Neural crest cell (in vitro differentiated cells): ENCODE measurements at regions not wholly inside any gene's neighbourhood (a gene's known extent, or its start where the extent isn't known, plus 50 kb on each side); places are given as distances from the start of the nearest gene placed in this dataset.

Source experiments
- DNase-seq: peaks from one replicate; pipeline ENCODE4 v3.0.0; 2021; ENCODE audit warnings: low read depth, mixed read lengths, low spot score
- H3K27ac Mint-ChIP-seq: one replicate; pipeline ENCODE4 v1.8.0; 2021; ENCODE audit warnings: mild to moderate bottlenecking, mixed read lengths; ENCODE audit not compliant: unreplicated experiment
- H3K27me3 Mint-ChIP-seq: 2 replicates; pipeline ENCODE4 v1.8.0; 2021; ENCODE audit warnings: low read depth, mild to moderate bottlenecking, mixed read lengths
- H3K36me3 Mint-ChIP-seq: 2 replicates; pipeline ENCODE4 v1.8.0; 2021; ENCODE audit warnings: low read depth, mild to moderate bottlenecking, mixed read lengths
- H3K4me1 Mint-ChIP-seq: 2 replicates; pipeline ENCODE4 v1.8.0; 2021; ENCODE audit warnings: mixed read lengths
- H3K4me3 Mint-ChIP-seq: one replicate; pipeline ENCODE4 v1.8.0; 2021; ENCODE audit warnings: mild to moderate bottlenecking, mixed read lengths
- H3K9me3 Mint-ChIP-seq: 2 replicates; pipeline ENCODE4 v1.8.0; 2021; ENCODE audit warnings: mixed read lengths
- CTCF ChIP-seq: fragments of 200-600 bp; sonication (generic); conservative IDR thresholded peaks from 2 replicates; pipeline ENCODE4 v1.5.0; 2021; ENCODE audit warnings: antibody characterized with exemption, mild to moderate bottlenecking

- no peaks in the 10 kb centered on the region for H3K36me3 Mint-ChIP-seq
- H3K9me3 Mint-ChIP-seq, result no peaks in the 10 kb centered on the region
- no peak overlapping the region for H3K4me3 Mint-ChIP-seq
- no peak overlapping the region for H3K27ac Mint-ChIP-seq
- no peak for DNase-seq
- no peak for TF ChIP-seq CTCF
- H3K4me1 Mint-ChIP-seq, result no peaks in the 10 kb centered on the region
- peaks cover 3% of the 10 kb centered on the region for H3K27me3 Mint-ChIP-seq
Measured at GRCh38 chr6:85364344-85364743, 85.5 kb upstream of the NT5E start.

- DNase-seq, result no peak
- H3K27ac Mint-ChIP-seq, result no peak overlapping the region
- H3K9me3 Mint-ChIP-seq, result no peaks in the 10 kb centered on the region
- no peak for TF ChIP-seq CTCF
- H3K4me3 Mint-ChIP-seq, result no peak overlapping the region
- peaks cover 3% of the 10 kb centered on the region for H3K27me3 Mint-ChIP-seq
- H3K36me3 Mint-ChIP-seq, result no peaks in the 10 kb centered on the region
- no peaks in the 10 kb centered on the region for H3K4me1 Mint-ChIP-seq
Measured at GRCh38 chr6:85363870-85364269, 86.0 kb upstream of the NT5E start.

GRCh38 chr6:85362652-85363310 is 87.1 kb upstream of the NT5E start:
- no peak overlapping the region for H3K27ac Mint-ChIP-seq
- H3K36me3 Mint-ChIP-seq, result no peaks in the 10 kb centered on the region
- peaks cover 3% of the 10 kb centered on the region for H3K27me3 Mint-ChIP-seq
- no peaks in the 10 kb centered on the region for H3K9me3 Mint-ChIP-seq
- no peak overlapping the region for H3K4me3 Mint-ChIP-seq
- no peaks in the 10 kb centered on the region for H3K4me1 Mint-ChIP-seq
- DNase-seq, result no peak
- no peak for TF ChIP-seq CTCF

GRCh38 chr6:85361643-85362014 is 88.3 kb upstream of the NT5E start:
- TF ChIP-seq CTCF, result no peak
- no peaks in the 10 kb centered on the region for H3K9me3 Mint-ChIP-seq
- H3K27ac Mint-ChIP-seq, result no peak overlapping the region
- no peaks in the 10 kb centered on the region for H3K4me1 Mint-ChIP-seq
- DNase-seq, result no peak
- H3K4me3 Mint-ChIP-seq, result no peak overlapping the region
- H3K36me3 Mint-ChIP-seq, result no peaks in the 10 kb centered on the region
- no peaks in the 10 kb centered on the region for H3K27me3 Mint-ChIP-seq

- no peak for DNase-seq
- H3K4me3 Mint-ChIP-seq, result no peak overlapping the region
Measured at GRCh38 chr6:85360794-85361642, 88.9 kb upstream of the NT5E start.

More at GRCh38 chr6:85360794-85361642, 88.9 kb upstream of the NT5E start:
- H3K9me3 Mint-ChIP-seq, result no peaks in the 10 kb centered on the region
- H3K27me3 Mint-ChIP-seq, result no peaks in the 10 kb centered on the region
- H3K27ac Mint-ChIP-seq, result no peak overlapping the region
- no peaks in the 10 kb centered on the region for H3K4me1 Mint-ChIP-seq
- TF ChIP-seq CTCF, result no peak
- H3K36me3 Mint-ChIP-seq, result no peaks in the 10 kb centered on the region
